ENCODE measurements at regions not wholly inside any gene's neighbourhood (a gene's known extent, or its start where the extent isn't known, plus 50 kb on each side); places are given as distances from the start of the nearest gene placed in this dataset.

GRCh38 chr3:141814375-141814774 is 51.2 kb downstream of the GRK7 start:
- DNase-seq: no peak

- DNase-seq: no peak
Observed at GRCh38 chr3:141815667-141816066, 52.5 kb downstream of the GRK7 start.

- DNase-seq: no peak
Observed at GRCh38 chr3:141816958-141817357, 53.8 kb downstream of the GRK7 start.

- DNase-seq: peak; percentile 39
Observed at GRCh38 chr3:141825216-141826011, 51.0 kb upstream of the ATP1B3 start.
